GM12865 (cell line): ENCODE measurements at regions not wholly inside any gene's neighbourhood (a gene's known extent, or its start where the extent isn't known, plus 50 kb on each side); places are given as distances from the start of the nearest gene placed in this dataset.

Experiments used
- DNase-seq: peaks from one replicate; pipeline ENCODE4 v3.0.0; 2010; ENCODE audit warnings: low read depth
- H3K4me3 ChIP-seq: 2 replicates; pipeline ENCODE4 v1.5.1; 2011; ENCODE audit warnings: mild to moderate bottlenecking, low read depth, low read length, control low read depth
- CTCF ChIP-seq: IDR thresholded peaks from 2 replicates; pipeline ENCODE4 v1.5.1; 2011; ENCODE audit warnings: low read length, control low read depth, low read depth, inconsistent platforms; ENCODE audit not compliant: insufficient read depth; ENCODE audit errors: missing control alignments

- no peak for TF ChIP-seq CTCF
- no peak for DNase-seq
- H3K4me3 ChIP-seq, result no peak overlapping the region
Observed at GRCh38 chr2:163173591-163173990, 335.0 kb upstream of the KCNH7 start.

- DNase-seq, result no peak
- no peak for TF ChIP-seq CTCF
- no peak overlapping the region for H3K4me3 ChIP-seq
Observed at GRCh38 chr2:163171786-163172530, 333.4 kb upstream of the KCNH7 start.

- no peak for DNase-seq
- TF ChIP-seq CTCF, result no peak
- H3K4me3 ChIP-seq, result no peak overlapping the region
Observed at GRCh38 chr2:163157891-163158496, 319.4 kb upstream of the KCNH7 start.

GRCh38 chr2:163157411-163157810 lies 318.8 kb upstream of the KCNH7 start:
- no peak for DNase-seq
- no peak for TF ChIP-seq CTCF
- no peak overlapping the region for H3K4me3 ChIP-seq

- no peak overlapping the region for H3K4me3 ChIP-seq
Observed at GRCh38 chr2:163155925-163156324, 317.4 kb upstream of the KCNH7 start.

GRCh38 chr2:163155279-163155883 lies 316.8 kb upstream of the KCNH7 start:
- DNase-seq, result peak; percentile 28
- H3K4me3 ChIP-seq, result no peak overlapping the region
- TF ChIP-seq CTCF, result peak; percentile 42

More at GRCh38 chr2:163155925-163156324, 317.4 kb upstream of the KCNH7 start:
- DNase-seq, result no peak
- TF ChIP-seq CTCF, result no peak
